Heart left ventricle (tissue), 16 donors: ENCODE measurements at regions not wholly inside any gene's neighbourhood (a gene's known extent, or its start where the extent isn't known, plus 50 kb on each side); places are given as distances from the start of the nearest gene placed in this dataset.
"Not testable (repeated sequence)": the region's sequence is repeated elsewhere in the genome, so short reads cannot be mapped to it uniquely, and the experiment has no call there.

Source experiments
- ATAC-seq, 4 donors: fragments of 200-7000 bp; cut with Tn5 transposase; one replicate each; pipeline ENCODE4 v1.9.1; 2020 to 2022; ENCODE audit warnings: moderate library complexity in 4 of 4, mild to moderate bottlenecking in 3 of 4, moderate number of reproducible peaks in 1 of 4
- DNase-seq, 5 donors: peaks; one replicate each; pipeline ENCODE4 v3.0.0-alpha.2; 2020
- H3K27ac ChIP-seq, 12 donors: fragments of 200-600 bp; sonication (generic) in 4 of 12; one replicate each; pipeline versions ENCODE4 v1.5.0 to v1.8.0; 2016 to 2022; ENCODE audit warnings: mild to moderate bottlenecking in 2 of 12
- H3K27me3 ChIP-seq, 9 donors: fragments of 200-600 bp; sonication (generic) in 2 of 9; one replicate each; pipeline versions ENCODE4 v1.5.1 to v1.8.0; 2016 to 2022; ENCODE audit warnings: mild to moderate bottlenecking in 3 of 9
- H3K36me3 ChIP-seq, 9 donors: fragments of 200-600 bp; sonication (generic) in 2 of 9; one replicate each; pipeline versions ENCODE4 v1.5.0 to v1.8.0; 2018 to 2022; ENCODE audit warnings: mild to moderate bottlenecking in 2 of 9
- H3K4me1 ChIP-seq, 12 donors: fragments of 200-600 bp; sonication (generic) in 4 of 12; one replicate each; pipeline versions ENCODE4 v1.5.0 to v1.8.0; 2016 to 2022; ENCODE audit warnings: mild to moderate bottlenecking in 3 of 12
- H3K4me3 ChIP-seq, 12 donors: fragments of 200-600 bp; sonication (generic) in 4 of 12; one replicate each; pipeline versions ENCODE4 v1.5.0 to v1.8.0; 2017 to 2022; ENCODE audit warnings: mild to moderate bottlenecking in 9 of 12, moderate library complexity in 4 of 12
- H3K9me3 ChIP-seq, 12 donors: fragments of 200-600 bp; sonication (generic) in 4 of 12; one replicate each; pipeline versions ENCODE4 v1.5.0 to v1.8.0; 2016 to 2022; ENCODE audit warnings: mild to moderate bottlenecking in 1 of 12
- POLR2A ChIP-seq, 2 donors: fragments of 450-650 bp; IDR thresholded peaks; one replicate each; pipeline ENCODE4 v1.6.1; 2017; ENCODE audit warnings: antibody characterized with exemption in 2 of 2, mild to moderate bottlenecking in 2 of 2, moderate library complexity in 2 of 2
- WGBS, 4 donors: extraction: QIAGEN DNeasy Blood & Tissue Kit in 2 of 4; methylation state at CpG; one replicate each; pipeline versions ENCODE4 v1.1.5 to v1.1.7; 2013 to 2018; 5-methylcytosine and 5-hydroxymethylcytosine counted together
- intact Hi-C, 10 donors: fragments of 100-400 bp; cut with DNase I; formaldehyde crosslinking; loops; one replicate each; pipeline versions ENCODE4 v1.11.1 to v1.14.2; 2022
- TF ChIP-seq, protein P1 (sequence below), 12 donors: fragments of 200-600 bp; sonication (generic) in 4 of 12; IDR thresholded peaks; one replicate each; pipeline versions ENCODE4 v1.5.0 to v1.8.0; 2018 to 2022; ENCODE audit warnings: antibody characterized with exemption in 12 of 12, mild to moderate bottlenecking in 5 of 12
- donor health status: ischemic (EF 13 %, LVEDD 7.1; RV severe dilation, severe dysfunction).
- donor health status: healthy with polysubstance abuse.
- donor health status: DM: no; HTN: yes; CAD: no.
- donor health status: DM: no; HTN: no; CAD: no.
- donor health status: ischemic (EF 25% LVEDD 6.9; RV normal size, moderate dysfunction).
- donor health status: ischemic (EF 25% LVEDD 5.7; RV mildly dilated, moderate dysfunction).
- donor health status: healthy.
- donor health status: DM: yes; HTN: yes; CAD: no.
- donor health status: ischemic (EF 35%, LVEDD 5.7; RV mildly dilated, moderate dysfunction).
- donor health status: nonischemic (EF 11% LVEDD 7.7; RV severe dilation, severe dysfunction).
- donor health status: DM: yes; HTN: yes; CAD: no.
- donor health status: PGD.
- donor health status: ischemic (EF 29% LVEDD 5.4; RV normal size, mild dysfunction).
- donor health status: nonischemic (EF 23%, LVEDD 6.1; RV moderate dilation, normal function).

- no peaks in the 10 kb centered on the region for H3K27me3 ChIP-seq
- intact Hi-C loops, result no loop called here
- H3K9me3 ChIP-seq, result peaks cover 0 to 5% (median 0%) of the 10 kb centered on the region in 12 donors
- no peaks in the 10 kb centered on the region for H3K4me1 ChIP-seq
- DNase-seq (no peak), ATAC-seq (no peak)
- H3K36me3 ChIP-seq, result no peaks in the 10 kb centered on the region
- H3K27ac ChIP-seq, result no peak overlapping the region
- TF ChIP-seq, protein P1, sequence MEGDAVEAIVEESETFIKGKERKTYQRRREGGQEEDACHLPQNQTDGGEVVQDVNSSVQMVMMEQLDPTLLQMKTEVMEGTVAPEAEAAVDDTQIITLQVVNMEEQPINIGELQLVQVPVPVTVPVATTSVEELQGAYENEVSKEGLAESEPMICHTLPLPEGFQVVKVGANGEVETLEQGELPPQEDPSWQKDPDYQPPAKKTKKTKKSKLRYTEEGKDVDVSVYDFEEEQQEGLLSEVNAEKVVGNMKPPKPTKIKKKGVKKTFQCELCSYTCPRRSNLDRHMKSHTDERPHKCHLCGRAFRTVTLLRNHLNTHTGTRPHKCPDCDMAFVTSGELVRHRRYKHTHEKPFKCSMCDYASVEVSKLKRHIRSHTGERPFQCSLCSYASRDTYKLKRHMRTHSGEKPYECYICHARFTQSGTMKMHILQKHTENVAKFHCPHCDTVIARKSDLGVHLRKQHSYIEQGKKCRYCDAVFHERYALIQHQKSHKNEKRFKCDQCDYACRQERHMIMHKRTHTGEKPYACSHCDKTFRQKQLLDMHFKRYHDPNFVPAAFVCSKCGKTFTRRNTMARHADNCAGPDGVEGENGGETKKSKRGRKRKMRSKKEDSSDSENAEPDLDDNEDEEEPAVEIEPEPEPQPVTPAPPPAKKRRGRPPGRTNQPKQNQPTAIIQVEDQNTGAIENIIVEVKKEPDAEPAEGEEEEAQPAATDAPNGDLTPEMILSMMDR (IDR thresholded peaks at IDR 0.05), result no peak
- no peak for TF ChIP-seq POLR2A (IDR thresholded peaks at IDR 0.05)
- WGBS, 4 donors, result 69 to 79% (median 74%) methylated on average over 4 of the region's 4 CpGs
- H3K4me3 ChIP-seq, result no peak overlapping the region
Observed at GRCh38 chr17:71098071-71098470, 928.7 kb downstream of the KCNJ2 start.

DNA sequence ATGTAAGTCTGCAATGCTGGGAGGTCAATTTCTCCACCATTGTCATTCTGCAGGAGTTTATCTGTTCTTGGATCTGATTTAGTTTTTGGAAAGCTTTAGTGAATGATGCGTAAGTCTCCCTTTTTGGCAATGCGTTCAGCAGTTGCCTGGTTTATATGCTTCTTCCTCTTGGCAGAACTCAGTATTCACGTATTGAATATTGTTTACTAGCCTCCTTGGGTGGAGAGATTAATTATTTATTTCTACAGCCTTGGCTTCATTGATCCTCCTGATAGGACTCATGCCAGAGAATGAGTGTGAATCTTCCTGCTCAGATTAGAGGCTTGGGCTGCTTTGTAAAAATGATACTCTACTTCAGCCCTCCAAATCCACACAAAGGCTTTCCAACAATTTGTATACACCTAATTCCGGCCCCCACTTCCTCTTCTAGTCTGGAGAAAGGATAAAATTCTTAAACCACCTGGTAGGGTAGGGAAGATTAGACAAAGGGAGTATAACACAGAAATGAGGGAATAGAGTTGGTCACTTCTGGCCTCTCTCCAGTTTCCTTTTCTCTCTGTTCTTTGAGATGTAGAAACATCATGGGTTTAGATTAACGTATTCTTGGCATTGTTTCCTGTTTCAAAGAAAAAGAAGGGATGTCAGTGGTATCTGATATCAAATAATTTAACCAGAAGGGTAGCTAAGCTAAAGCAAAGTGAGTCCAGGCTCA lies 929.8 kb downstream of the KCNJ2 start:
- ATAC-seq, result no peak
- intact Hi-C loops, result no loop called here
- no peak overlapping the region for H3K4me3 ChIP-seq

GRCh38 chr17:71102777-71103176 lies 933.4 kb downstream of the KCNJ2 start:
- intact Hi-C loops, result no loop called here

More for the DNA sequence above, 929.8 kb downstream of the KCNJ2 start:
- no peaks in the 10 kb centered on the region for H3K4me1 ChIP-seq
- TF ChIP-seq, protein P1 (IDR thresholded peaks at IDR 0.05), result no peak
- no peak for TF ChIP-seq POLR2A (IDR thresholded peaks at IDR 0.05)
- DNase-seq, result no peak
- WGBS, 4 donors, result 61 to 73% (median 71%) methylated on average over 5 of the region's 5 CpGs
- no peaks in the 10 kb centered on the region for H3K27me3 ChIP-seq
- peaks cover 0 to 2% (median 0%) of the 10 kb centered on the region in 12 donors for H3K9me3 ChIP-seq
- H3K27ac ChIP-seq, result no peak overlapping the region
- no peaks in the 10 kb centered on the region for H3K36me3 ChIP-seq

GRCh38 chr17:71104225-71104624 lies 934.9 kb downstream of the KCNJ2 start:
- no peak for DNase-seq
- TF ChIP-seq, protein P1 (IDR thresholded peaks at IDR 0.05), result no peak
- no peak for TF ChIP-seq POLR2A (IDR thresholded peaks at IDR 0.05)
- Histone ChIP-seq H3K27me3 (no peaks in the 10 kb centered on the region), H3K27ac (no peak overlapping the region), H3K9me3 (peaks cover 0 to 4% (median 0%) of the 10 kb centered on the region in 12 donors), H3K4me3 (no peak overlapping the region), H3K4me1 (no peaks in the 10 kb centered on the region), H3K36me3 (no peaks in the 10 kb centered on the region)
- no peak for ATAC-seq
- intact Hi-C loops, result no loop called here

More at GRCh38 chr17:71102777-71103176, 933.4 kb downstream of the KCNJ2 start:
- Histone ChIP-seq H3K27me3 (no peaks in the 10 kb centered on the region), H3K4me1 (no peaks in the 10 kb centered on the region), H3K36me3 (no peaks in the 10 kb centered on the region), H3K4me3 (no peak overlapping the region), H3K27ac (no peak overlapping the region), H3K9me3 (peaks cover 0 to 4% (median 0%) of the 10 kb centered on the region in 12 donors)
- DNase-seq (no peak), ATAC-seq (no peak)
- no peak for TF ChIP-seq POLR2A (IDR thresholded peaks at IDR 0.05)
- TF ChIP-seq, protein P1 (IDR thresholded peaks at IDR 0.05), result no peak

GRCh38 chr17:71106056-71106455 lies 936.7 kb downstream of the KCNJ2 start:
- H3K27me3 ChIP-seq, H3K36me3 ChIP-seq, H3K4me1 ChIP-seq, H3K27ac ChIP-seq, intact Hi-C loops, DNase-seq, H3K9me3 ChIP-seq, H3K4me3 ChIP-seq, ATAC-seq: not testable (repeated sequence)
